HG03520 (cell line): ENCODE measurements at regions not wholly inside any gene's neighbourhood (a gene's known extent, or its start where the extent isn't known, plus 50 kb on each side); places are given as distances from the start of the nearest gene placed in this dataset.
"Not testable (repeated sequence)": the region's sequence is repeated elsewhere in the genome, so short reads cannot be mapped to it uniquely, and the experiment has no call there.

Source experiments
- ATAC-seq: cut with Tn5 transposase; IDR thresholded peaks from one replicate; pipeline ENCODE4 v1.9.1; 2021; ENCODE audit warnings: mild to moderate bottlenecking, moderate library complexity; ENCODE audit not compliant: unreplicated experiment

DNA sequence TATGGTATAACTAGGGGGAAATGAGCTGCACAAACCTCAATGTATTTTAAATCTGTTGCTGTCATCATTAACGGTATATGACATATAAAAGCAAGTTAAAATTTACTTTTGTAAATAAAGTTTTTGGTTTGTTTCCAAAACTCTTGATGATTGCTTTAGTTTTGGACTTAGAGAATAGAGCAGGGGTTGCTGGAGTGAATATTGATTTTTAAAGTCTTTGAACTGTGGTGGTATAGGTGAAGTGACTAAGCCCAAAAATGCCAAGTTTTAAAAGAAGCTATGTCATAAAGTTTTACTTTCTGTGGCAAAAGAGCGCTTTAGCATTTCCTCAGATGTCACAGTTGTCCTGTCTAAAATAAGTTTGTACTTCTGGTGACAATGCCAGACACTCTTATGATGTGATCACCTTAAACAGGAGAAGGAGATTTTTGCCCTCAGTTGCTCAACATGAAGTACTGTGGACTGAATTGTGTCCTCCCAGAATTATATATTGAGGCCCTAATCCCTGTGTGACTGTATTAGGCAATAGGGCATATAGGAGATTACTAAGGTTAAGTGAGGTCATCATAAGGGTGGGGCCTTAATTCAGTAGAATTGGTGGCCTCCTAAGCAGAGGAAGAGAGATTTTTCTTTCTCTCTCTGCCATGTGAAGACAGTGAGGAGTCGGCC, 175.2 kb upstream of the PLGLB1 start:
- ATAC-seq: not testable (repeated sequence)

DNA sequence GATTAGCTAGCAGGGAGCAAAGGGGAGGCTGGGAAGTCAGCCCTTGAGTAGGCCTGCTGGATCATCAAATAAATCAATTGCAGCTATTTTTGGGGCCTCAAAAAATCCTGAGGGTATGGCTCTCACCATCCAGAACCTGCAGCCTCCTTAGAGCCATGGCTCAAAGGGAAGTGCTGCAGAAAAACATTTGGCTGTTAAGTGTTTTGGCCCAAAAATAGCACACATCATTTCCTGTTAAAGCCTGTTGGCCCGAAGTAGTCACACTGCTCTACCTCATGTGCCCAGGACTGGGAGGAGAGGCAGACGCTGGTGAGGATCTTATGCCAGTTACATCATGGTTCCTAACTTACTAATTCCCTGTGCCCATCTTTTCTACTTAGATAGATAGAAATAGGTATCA, 176.8 kb upstream of the PLGLB1 start:
- not testable (repeated sequence) for ATAC-seq

DNA sequence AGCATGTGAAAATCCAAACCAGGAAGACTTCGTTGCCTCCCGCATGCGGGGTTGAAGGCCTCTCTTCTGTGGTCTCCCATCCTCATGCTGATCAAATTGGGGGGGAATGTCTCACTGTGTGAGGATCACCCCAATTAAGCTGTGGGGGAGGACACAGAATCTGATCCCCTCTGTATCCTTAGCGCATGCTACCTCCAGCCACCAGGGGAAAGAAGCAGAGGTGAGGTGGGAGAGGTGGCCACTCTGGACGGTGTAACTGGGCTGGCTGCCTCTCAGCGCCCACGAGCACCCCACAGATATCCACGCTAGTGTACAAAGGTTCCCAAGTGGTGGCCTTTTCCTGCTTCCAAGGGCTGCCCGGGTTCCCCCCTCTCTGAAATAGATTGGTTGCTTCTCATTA, 177.6 kb upstream of the PLGLB1 start:
- ATAC-seq: not testable (repeated sequence)

DNA sequence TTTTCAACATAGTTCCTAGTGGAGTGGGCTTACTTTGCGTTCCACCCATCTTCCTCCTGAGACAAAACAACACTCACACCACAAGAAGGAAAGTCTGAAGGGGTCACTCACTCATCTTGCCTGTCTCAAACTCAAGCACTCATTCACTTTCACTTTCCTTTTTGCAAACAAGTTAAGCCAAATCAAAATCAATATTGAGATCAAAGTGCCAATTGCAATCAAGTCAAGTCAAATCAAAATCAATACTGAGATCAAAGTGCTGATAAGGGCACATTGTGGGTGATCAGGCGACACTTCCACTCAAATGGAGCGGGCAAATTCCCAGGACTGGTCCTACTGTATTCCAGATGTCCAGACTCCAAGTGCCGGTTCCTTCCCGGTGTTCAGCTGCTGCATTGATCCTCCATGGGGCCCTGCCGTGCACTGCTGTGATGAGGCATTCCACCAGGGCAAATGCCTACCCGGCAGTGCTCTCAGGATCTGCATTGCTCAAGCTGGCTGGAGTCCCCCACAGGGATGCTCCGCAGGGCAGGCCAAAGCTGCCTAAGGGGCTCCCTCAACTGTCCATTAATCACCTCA, 183.0 kb upstream of the PLGLB1 start:
- not testable (repeated sequence) for ATAC-seq

DNA sequence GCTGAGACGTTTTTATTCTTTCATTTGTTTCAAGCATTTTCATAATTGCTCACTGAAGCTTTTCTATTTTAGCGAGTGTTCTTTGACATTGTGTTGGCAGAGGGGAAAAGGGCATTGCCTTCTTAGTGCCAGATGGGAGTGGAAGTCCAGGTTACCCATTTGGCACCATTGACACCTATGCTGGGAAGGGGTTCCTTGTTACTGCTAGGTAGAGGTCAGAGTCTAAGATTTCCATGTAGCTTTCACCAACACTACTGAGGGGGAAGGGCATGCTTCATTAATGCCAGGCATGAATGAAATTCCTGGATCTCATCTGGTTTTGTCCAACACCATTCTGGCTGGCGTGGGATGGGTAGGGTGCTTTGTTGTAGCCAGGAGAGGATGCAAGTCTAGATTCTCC, 191.3 kb upstream of the PLGLB1 start:
- not testable (repeated sequence) for ATAC-seq

DNA sequence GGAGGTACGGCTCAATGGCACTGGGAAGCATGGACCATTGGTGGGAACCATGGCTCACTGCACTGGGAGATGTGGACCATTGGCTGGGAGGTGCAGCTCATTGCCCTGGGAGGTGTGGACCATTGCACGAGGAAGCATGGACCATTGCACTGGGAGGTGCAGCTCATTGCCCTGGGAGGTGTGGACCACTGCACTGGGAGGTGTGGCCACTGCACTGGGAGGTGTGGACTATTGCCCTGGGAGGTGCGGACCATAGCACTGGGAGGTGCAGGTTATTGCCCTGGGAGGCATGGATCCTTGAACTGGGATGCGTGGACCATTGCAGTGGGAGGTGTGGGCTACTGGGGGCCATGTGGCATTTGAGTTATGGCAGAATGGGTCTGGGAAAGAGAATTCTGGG, 195.4 kb upstream of the PLGLB1 start:
- ATAC-seq: not testable (repeated sequence)

DNA sequence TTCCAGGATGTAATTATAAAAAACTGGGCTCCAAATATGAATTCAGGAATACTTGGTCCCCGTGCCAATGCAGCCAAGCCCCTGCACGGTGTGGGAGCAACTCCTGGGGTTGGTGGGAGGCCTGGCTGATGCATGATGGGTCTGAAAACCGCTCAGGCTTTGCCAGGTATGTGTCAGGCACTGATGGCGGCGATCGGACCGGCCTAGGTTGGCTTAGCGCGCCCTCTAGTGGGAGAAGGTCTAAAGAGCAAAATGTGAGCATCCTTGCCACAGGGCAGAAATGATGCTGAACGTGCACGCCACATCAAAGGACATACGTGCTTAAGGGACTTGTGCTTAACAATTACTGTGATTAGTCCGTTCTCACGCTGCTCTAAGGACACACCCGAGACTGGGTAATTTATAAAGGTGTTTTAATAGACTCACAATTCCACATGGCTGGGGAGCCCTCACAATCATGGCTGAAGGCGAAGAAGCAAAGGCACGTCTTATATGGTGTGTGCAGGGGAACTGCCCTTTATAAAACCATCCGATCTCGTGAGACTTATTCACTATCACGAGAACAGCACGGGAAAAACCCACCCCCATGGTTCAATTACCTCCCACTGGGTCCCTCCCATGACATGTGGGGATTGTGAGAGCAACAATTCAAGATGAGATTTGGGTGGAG, 196.2 kb upstream of the PLGLB1 start:
- not testable (repeated sequence) for ATAC-seq

DNA sequence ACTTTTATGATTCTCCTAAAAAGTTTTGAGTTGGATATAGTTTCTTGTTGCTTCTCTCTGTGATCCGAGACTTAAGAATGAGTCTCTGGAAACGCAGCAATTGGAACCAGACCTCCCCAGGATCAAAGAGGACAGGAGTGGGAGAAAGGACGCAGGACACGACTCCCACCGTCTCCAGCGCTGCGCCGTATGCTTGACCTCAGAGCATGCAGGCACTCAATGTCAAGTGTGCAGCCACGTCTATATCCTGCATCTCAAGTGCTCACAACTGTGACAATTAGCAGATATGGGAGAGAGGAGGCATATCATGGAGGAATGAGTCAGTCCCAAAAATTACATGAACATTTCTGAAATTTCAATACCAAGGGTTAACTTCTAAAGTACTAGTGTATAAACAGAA, 199.0 kb upstream of the PLGLB1 start:
- ATAC-seq: not testable (repeated sequence)

DNA sequence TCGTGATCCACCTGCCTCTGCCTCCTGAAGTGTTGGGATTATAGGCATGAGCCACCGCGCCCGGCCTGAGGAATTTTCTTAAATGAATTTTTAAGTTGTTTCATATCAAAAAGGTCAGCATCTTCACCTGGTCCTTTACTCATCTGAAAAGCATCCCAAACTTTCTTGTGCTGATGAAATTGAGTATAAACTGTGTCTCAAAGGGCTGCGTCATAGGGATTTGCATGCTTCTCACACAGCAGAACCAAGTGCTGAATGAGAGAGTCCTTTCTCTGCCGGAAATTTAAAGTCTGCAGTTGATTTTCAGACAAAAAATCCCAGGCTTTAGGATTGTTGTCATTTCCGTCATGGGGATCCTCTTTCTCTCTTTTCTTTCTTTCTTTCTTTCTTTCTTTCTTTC, 200.5 kb upstream of the PLGLB1 start:
- not testable (repeated sequence) for ATAC-seq

DNA sequence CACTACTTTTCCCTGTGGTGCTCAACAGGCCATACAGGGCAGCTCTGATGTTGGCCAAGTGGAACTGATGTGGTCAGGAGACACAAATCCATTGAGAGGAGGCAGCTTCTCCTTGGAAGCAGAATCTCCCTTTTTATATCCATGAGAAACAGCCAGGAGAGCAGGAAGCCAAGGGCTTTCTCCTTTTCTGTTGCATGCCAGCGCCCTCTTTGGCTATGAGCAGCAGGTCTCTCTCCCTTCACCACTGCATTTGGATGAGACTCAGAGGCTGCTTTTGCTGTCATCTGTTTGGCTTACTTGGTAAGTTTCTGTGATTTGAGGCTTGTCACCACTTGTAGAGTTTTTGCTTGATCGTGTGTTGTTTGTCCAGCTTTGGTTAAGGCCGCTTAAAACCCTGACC, 202.2 kb upstream of the PLGLB1 start:
- not testable (repeated sequence) for ATAC-seq

DNA sequence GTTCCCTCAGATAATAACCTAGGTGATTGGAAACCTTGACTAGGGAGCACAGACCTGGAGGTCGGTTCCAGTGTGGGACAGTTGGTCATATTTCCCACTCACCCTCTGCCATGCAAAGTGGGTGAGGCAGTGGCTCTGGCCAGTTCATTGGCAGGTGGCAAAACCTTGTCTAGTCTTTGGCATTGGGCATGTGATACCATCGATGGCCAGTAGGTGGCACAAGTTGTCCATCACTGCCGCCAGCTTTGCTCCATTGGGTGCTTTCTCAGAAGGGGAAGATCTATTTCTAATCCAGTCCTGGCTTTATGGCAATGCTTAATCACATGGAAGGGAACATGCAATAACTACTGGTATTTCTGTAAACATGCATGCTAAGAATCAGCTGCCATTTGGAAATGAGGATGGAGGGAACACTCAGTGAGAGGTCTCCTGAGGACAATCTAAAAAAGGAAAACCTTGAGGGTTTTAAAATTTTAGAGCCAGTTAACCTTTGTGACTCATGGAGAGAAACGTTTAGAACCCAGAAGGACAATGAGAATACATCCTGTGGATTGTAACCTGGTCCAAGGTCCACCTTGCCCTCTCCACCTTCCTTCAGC, 207.5 kb upstream of the PLGLB1 start:
- not testable (repeated sequence) for ATAC-seq

DNA sequence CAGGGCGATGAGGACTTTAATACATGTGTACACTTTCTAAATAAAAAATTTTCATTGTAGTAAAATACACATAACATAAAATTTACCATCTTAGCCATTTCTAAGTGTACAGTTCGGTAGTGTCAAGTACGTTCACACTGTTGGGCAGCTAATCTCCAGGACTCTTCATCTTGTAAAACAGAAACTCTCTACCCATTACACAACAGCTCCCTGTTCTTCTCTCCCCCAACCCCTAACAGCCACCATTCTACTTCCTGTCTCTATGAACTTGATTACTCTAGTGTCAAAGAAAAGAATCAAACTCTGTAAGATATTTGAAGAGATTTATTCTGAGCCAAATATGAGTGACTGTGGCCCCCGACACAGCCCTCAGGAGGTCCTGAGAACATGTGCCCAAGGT, 208.3 kb upstream of the PLGLB1 start:
- not testable (repeated sequence) for ATAC-seq

DNA sequence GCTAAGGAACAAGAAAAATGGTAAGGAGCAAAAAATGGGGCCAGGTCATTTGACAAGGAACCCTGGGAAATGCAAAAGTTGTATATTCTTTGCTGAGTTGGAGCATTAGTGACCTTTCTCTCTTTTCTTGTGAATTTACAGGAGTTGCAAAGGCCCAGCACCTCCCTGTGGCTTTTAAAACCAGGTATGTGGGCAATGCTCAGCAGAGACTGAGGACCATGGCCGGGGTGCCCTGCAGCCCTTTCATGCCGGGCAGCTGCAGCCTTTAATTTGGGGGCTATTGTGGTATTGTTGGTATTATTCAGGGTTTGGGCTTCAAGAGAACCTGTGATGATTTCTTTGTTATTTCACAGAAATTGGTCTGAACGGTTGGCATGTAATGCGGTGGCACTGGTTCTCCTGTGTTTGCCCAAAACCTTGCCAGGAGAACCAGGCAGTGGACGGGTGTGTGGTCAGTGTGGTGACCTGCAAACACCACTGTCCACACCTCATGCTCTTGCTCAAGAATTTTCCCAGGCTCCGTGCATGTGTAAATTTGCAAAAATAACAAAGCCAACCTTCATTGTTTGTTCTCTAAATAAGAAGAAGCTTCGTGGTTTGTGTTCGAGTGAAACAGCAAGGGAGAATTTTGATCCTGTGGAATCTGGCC, 213.8 kb upstream of the PLGLB1 start:
- ATAC-seq: not testable (repeated sequence)

DNA sequence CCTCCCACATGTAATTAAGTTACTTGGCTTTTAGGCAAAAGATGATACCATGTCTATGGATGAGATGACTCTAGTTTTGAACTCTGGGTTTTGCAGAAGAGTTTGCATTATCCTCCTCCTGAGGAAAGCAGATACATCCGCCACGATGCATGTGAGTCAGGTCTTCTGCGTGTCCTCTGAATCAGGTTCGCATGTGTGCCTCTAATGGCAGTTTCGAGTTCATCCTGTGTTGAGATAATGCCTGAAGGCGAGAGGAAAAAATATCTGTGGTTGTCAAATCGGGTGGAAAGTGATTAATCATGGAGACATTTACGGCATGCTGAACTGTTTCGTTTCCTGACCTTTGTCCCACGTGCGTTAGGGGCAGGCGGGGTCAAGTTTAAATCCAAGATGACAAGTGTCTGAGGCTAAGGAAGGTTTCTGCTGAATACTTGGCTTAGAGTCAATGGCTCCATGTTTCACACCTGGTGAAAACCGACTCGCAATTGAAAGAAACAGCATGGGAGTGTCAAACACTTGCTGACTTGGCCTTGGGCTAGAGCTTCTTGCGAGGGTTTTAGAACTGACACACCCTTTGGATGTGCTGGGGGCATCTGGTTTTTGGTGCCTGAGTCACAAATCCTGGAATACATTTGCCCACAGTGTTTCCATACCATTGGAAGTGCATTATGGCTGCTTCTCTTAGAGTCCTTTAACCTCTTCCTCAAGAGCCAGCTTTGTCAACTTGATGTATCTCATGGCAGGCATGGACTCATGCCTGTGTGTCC, 216.1 kb upstream of the PLGLB1 start:
- not testable (repeated sequence) for ATAC-seq

DNA sequence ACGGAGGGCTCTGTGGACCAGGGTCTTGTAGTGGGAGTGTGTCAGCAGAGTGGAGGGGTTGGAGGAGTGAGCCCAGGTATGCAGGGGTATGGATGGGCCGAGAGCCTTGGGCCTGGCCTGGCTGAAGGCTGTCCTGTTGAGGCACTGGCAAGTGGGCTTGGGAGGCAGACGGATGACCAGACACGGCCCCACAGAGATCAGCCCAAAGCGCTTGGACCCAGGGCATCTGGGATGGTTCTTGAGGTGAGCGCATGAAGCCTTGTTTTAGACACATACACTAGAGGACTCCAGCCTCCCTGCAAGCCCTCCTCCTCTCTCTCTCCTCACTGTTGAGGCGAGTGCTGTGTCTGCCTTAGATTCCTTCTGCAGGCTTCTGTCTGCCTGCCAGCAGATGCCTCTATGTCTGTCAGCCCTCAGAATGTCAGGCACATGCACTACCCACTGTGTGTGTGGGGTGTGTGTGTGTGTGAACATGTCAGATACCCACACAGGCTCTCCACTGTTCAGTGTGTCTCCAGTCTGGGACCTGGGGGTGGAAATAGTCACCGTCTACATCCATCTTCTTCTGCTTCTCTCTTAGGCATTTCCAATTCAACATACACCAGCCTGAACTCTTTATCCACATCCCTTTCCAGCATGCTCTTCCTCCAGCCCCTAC, 218.0 kb upstream of the PLGLB1 start:
- ATAC-seq: not testable (repeated sequence)

DNA sequence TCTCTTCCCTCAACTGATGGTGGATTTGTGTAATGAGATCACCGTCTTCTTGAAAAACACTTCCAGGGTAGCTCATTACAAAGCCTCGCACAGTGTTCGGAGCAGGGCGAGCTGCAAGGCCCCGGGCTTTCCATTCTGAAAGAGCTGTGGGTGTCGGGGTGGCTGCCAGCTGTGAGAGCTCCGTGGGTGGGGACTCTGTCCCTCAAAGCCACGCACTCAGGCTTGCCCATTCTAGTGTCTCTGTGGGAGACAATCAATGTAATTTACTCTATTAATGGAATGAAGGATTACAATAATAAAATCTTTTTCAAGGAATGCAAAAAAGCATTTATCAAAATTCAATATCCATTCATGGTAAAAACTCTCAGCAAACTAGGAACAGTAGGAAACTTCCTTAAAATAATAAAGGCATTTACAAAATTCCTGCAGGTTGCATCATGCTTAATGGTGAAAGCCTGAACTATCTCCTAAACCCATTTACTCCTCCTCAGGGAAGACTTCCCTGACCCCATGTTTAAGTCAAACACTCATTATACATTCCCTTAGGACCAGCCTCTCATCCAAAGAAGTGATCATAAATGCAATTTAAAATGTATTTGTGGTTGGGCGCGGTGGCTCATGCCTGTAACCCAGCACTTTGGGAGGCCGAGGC, 224.5 kb upstream of the PLGLB1 start:
- ATAC-seq: not testable (repeated sequence)

DNA sequence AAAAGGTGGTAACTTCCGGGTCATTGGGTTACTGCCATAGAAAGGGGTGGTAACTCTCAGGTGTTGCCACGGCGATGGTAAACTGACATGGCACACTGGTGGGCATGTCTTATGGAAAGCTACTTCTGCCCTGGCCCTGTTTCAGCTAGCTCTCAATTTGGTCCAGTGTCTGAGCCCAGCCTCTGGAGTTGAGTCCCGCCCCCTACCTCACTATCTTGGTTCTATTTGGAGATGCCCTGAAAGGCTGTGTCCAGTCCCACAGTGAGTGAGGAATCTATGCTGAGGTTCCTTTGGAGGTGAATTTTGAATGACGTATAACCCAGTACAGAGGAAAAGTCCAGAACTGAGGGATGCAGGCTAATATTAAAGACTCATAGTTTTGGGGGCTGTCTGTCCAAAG, 230.4 kb upstream of the PLGLB1 start:
- ATAC-seq: not testable (repeated sequence)

DNA sequence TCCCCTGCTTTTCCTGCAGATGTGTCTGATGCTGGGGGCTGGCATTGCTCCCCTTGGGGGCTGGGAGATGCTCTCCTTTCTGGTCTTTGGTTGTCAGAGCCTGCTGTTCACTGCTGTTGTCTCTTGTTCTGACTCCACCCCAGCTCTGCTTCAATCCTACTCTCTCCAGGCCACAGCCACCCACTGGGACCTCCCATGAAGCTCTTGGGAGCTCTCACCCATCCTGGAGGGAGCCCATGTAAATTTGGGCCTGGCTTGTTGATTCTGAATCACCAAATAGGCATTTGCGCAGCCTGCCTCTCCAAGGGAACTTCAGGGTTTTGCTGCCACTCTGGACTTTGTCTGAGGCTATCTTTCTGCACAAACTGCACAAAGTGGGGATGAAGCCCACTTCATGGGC, 232.9 kb upstream of the PLGLB1 start:
- ATAC-seq: not testable (repeated sequence)

DNA sequence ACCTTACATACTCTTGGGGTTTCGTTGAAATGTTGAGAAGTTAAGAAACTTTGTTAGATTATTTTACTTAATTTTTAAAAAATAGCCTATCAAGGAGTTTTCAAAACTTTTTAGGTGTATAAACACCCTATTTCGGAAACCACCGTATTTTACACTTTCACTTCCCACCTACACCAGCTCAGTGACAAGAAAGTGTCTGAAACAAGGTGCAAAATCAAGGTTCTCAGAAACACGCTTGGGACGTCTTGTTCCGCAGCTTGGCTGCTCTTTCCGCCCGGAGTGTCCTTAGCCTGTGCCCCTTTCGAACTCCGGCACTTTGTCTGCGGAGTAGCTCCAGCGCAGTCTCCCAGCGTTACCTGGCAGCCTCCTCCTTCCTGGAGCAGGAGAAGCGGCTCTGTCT, 233.8 kb upstream of the PLGLB1 start:
- ATAC-seq: not testable (repeated sequence)
